ENCODE measurements at regions not wholly inside any gene's neighbourhood (a gene's known extent, or its start where the extent isn't known, plus 50 kb on each side); places are given as distances from the start of the nearest gene placed in this dataset.
"Not testable (repeated sequence)": the region's sequence is repeated elsewhere in the genome, so short reads cannot be mapped to it uniquely, and the experiment has no call there.

GRCh38 chr7:84880326-84880997, 306.4 kb downstream of the SEMA3D start:
- intact Hi-C loops (cut with DNase I), result not testable (repeated sequence)
- DNase-seq, result peak in 3 of 10 donors; percentile 57 to 77 (median 67)

- DNase-seq, result no peak
Measured at GRCh38 chr7:84879570-84880325, 307.1 kb downstream of the SEMA3D start.

GRCh38 chr7:84877943-84878570, 308.8 kb downstream of the SEMA3D start:
- intact Hi-C loops (cut with DNase I), result no loop called here

More at GRCh38 chr7:84879570-84880325, 307.1 kb downstream of the SEMA3D start:
- intact Hi-C loops (cut with DNase I), result no loop called here

GRCh38 chr7:84876061-84876821, 310.6 kb downstream of the SEMA3D start:
- peak in 1 of 10 donors; percentile 77 for DNase-seq
- intact Hi-C loops (cut with DNase I), result no loop called here

More at GRCh38 chr7:84877943-84878570, 308.8 kb downstream of the SEMA3D start:
- DNase-seq, result no peak

- intact Hi-C loops (cut with DNase I), result no loop called here
Measured at GRCh38 chr7:84865560-84865959, 321.3 kb downstream of the SEMA3D start.

GRCh38 chr7:84857336-84857735, 329.5 kb downstream of the SEMA3D start:
- DNase-seq, result no peak
- intact Hi-C loops (cut with DNase I), result no loop called here

More at GRCh38 chr7:84865560-84865959, 321.3 kb downstream of the SEMA3D start:
- no peak for DNase-seq

- no peak for DNase-seq
- intact Hi-C loops (cut with DNase I), result no loop called here
Measured at GRCh38 chr7:84855758-84856157, 331.1 kb downstream of the SEMA3D start.

GRCh38 chr7:84848974-84849372, 337.9 kb downstream of the SEMA3D start:
- intact Hi-C loops (cut with DNase I); DNase-seq: not testable (repeated sequence)

GRCh38 chr7:84848219-84848973, 338.5 kb downstream of the SEMA3D start:
- intact Hi-C loops (cut with DNase I), result no loop called here
- DNase-seq, result no peak

- no peak for DNase-seq
- intact Hi-C loops (cut with DNase I), result no loop called here
Measured at GRCh38 chr7:84847790-84848189, 339.1 kb downstream of the SEMA3D start.

GRCh38 chr7:84847038-84847437, 339.8 kb downstream of the SEMA3D start:
- intact Hi-C loops (cut with DNase I), result no loop called here
- no peak for DNase-seq

- intact Hi-C loops (cut with DNase I), result no loop called here
- DNase-seq, result no peak
Measured at GRCh38 chr7:84845971-84846370, 340.9 kb downstream of the SEMA3D start.

- DNase-seq, result no peak
- intact Hi-C loops (cut with DNase I), result no loop called here
Measured at GRCh38 chr7:84844771-84845170, 342.1 kb downstream of the SEMA3D start.

GRCh38 chr7:84841809-84842208, 345.0 kb downstream of the SEMA3D start:
- DNase-seq, result no peak
- intact Hi-C loops (cut with DNase I), result no loop called here

GRCh38 chr7:84838857-84839256, 348.0 kb downstream of the SEMA3D start:
- DNase-seq, result peak in 1 of 10 donors; percentile 48
- intact Hi-C loops (cut with DNase I), result no loop called here

- intact Hi-C loops (cut with DNase I), result no loop called here
- no peak for DNase-seq
Measured at GRCh38 chr7:84837405-84837804, 349.5 kb downstream of the SEMA3D start.

GRCh38 chr7:84829719-84830118, 357.1 kb downstream of the SEMA3D start:
- DNase-seq, result no peak
- intact Hi-C loops (cut with DNase I), result no loop called here

GRCh38 chr7:84824057-84824651, 362.7 kb downstream of the SEMA3D start:
- DNase-seq, result no peak

GRCh38 chr7:84823530-84823929, 363.3 kb downstream of the SEMA3D start:
- no peak for DNase-seq
- intact Hi-C loops (cut with DNase I), result no loop called here

More at GRCh38 chr7:84824057-84824651, 362.7 kb downstream of the SEMA3D start:
- intact Hi-C loops (cut with DNase I), result no loop called here
